GM21786 (cell line): ENCODE measurements at regions not wholly inside any gene's neighbourhood (a gene's known extent, or its start where the extent isn't known, plus 50 kb on each side); places are given as distances from the start of the nearest gene placed in this dataset.

Experiments
- ATAC-seq: cut with Tn5 transposase; IDR thresholded peaks from one replicate; pipeline ENCODE4 v1.9.1; 2021; ENCODE audit not compliant: unreplicated experiment

- no peak for ATAC-seq
Measured at GRCh38 chr4:144202081-144202480, 61.6 kb upstream of the GYPA start.

GRCh38 chr4:144203155-144203554 is 62.6 kb upstream of the GYPA start:
- no peak for ATAC-seq

GRCh38 chr4:144204431-144204830 is 63.9 kb upstream of the GYPA start:
- no peak for ATAC-seq

GRCh38 chr4:144206711-144207110 is 66.2 kb upstream of the GYPA start:
- no peak for ATAC-seq

GRCh38 chr4:144208074-144208473 is 67.6 kb upstream of the GYPA start:
- no peak for ATAC-seq

- no peak for ATAC-seq
Measured at GRCh38 chr4:144209491-144209890, 69.0 kb upstream of the GYPA start.

GRCh38 chr4:144213371-144213770 is 72.9 kb upstream of the GYPA start:
- ATAC-seq = no peak

GRCh38 chr4:144223149-144223548 is 82.6 kb upstream of the GYPA start:
- ATAC-seq = no peak

GRCh38 chr4:144223661-144224060 is 83.1 kb upstream of the GYPA start:
- no peak for ATAC-seq

GRCh38 chr4:144259285-144259684 is 118.8 kb upstream of the GYPA start:
- ATAC-seq = no peak

GRCh38 chr4:144267084-144267483 is 126.6 kb upstream of the GYPA start:
- no peak for ATAC-seq

- no peak for ATAC-seq
Measured at GRCh38 chr4:144280688-144281087, 140.2 kb upstream of the GYPA start.

- no peak for ATAC-seq
Measured at GRCh38 chr4:144283526-144283925, 143.0 kb upstream of the GYPA start.

- no peak for ATAC-seq
Measured at GRCh38 chr4:144284026-144284425, 143.5 kb upstream of the GYPA start.

GRCh38 chr4:144288011-144288903 is 147.7 kb upstream of the GYPA start:
- peak; percentile 74 for ATAC-seq

- no peak for ATAC-seq
Measured at GRCh38 chr4:144289667-144290428, 149.3 kb upstream of the GYPA start.

GRCh38 chr4:144291164-144291563 is 150.6 kb upstream of the GYPA start:
- ATAC-seq = no peak

GRCh38 chr4:144294211-144294610 is 153.7 kb upstream of the GYPA start:
- ATAC-seq = no peak

GRCh38 chr4:144295286-144295995 is 154.9 kb upstream of the GYPA start:
- no peak for ATAC-seq

- ATAC-seq = no peak
Measured at GRCh38 chr4:144296941-144297340, 156.4 kb upstream of the GYPA start.

- no peak for ATAC-seq
Measured at GRCh38 chr4:144298519-144298918, 158.0 kb upstream of the GYPA start.

GRCh38 chr4:144300616-144301015 is 160.1 kb upstream of the GYPA start:
- no peak for ATAC-seq
